B cell (primary cell): ENCODE measurements at regions not wholly inside any gene's neighbourhood (a gene's known extent, or its start where the extent isn't known, plus 50 kb on each side); places are given as distances from the start of the nearest gene placed in this dataset.

ENCODE experiments used
- ATAC-seq: fragments of 200-7000 bp; cut with Tn5 transposase; one replicate; pipeline ENCODE4 v1.10.0; 2021; ENCODE audit warnings: low read depth, mild to moderate bottlenecking, moderate number of reproducible peaks, moderate library complexity
- CTCF ChIA-PET: fragments of 350-600 bp; sonication (Branson Sonifier 250); formaldehyde crosslinking; loops from one replicate; lab custom pipeline; 2021; ENCODE audit warnings: antibody characterized with exemption, inconsistent platforms; lab: Charles Lee
- POLR2A ChIA-PET: fragments of 350-600 bp; sonication (Branson Sonifier 250); formaldehyde crosslinking; loops from one replicate; lab custom pipeline; 2021; ENCODE audit warnings: antibody characterized with exemption; lab: Charles Lee
- DNase-seq: peaks from one replicate; pipeline ENCODE4 v3.0.0; 2013
- H2AFZ ChIP-seq: 2 replicates; pipeline ENCODE4 v1.6.1; 2012; ENCODE audit warnings: mild to moderate bottlenecking, low read depth, low read length; ENCODE audit not compliant: insufficient read depth, poor library complexity, severe bottlenecking
- H3K27ac ChIP-seq, 2 donors: 1 replicate in 1 of 2; 2 replicates in 1 of 2; pipeline ENCODE4 v1.5.1; 2012 to 2013; ENCODE audit warnings: low read length in 2 of 2, mild to moderate bottlenecking in 2 of 2, moderate library complexity in 1 of 2
- H3K27me3 ChIP-seq, 4 experiments: fragments of 200-600 bp in 1 of 4; sonication (generic) in 1 of 4; replicated peaks in 1 of 4; 1 replicate in 2 of 4; 2 replicates in 2 of 4; pipeline versions ENCODE4 v1.6.1 to v1.7.0; 2013 to 2016; ENCODE audit warnings: low read length in 3 of 4, mild to moderate bottlenecking in 2 of 4, mixed read lengths in 1 of 4, moderate library complexity in 1 of 4; ENCODE audit not compliant: insufficient read depth in 4 of 4, control insufficient read depth in 3 of 4; ENCODE audit errors: control extremely low read depth in 1 of 4
- H3K36me3 ChIP-seq, 2 experiments: replicated peaks in 1 of 2; 1 replicate in 1 of 2; 2 replicates in 1 of 2; pipeline versions ENCODE4 v1.6.1 to v1.7.1; 2013; ENCODE audit warnings: low read length in 1 of 2; ENCODE audit not compliant: insufficient read depth in 2 of 2, control insufficient read depth in 1 of 2; ENCODE audit errors: control extremely low read depth in 1 of 2, extremely low read depth in 1 of 2
- H3K4me1 ChIP-seq, 2 donors: fragments of 200-600 bp in 1 of 2; sonication (generic) in 1 of 2; 1 replicate in 1 of 2; 2 replicates in 1 of 2; pipeline versions ENCODE4 v1.5.1 to v1.6.1; 2013 to 2017; ENCODE audit warnings: low read length in 2 of 2; ENCODE audit not compliant: control insufficient read depth in 2 of 2, insufficient read depth in 2 of 2
- H3K4me2 ChIP-seq: replicated peaks from 2 replicates; pipeline ENCODE3; 2012; ENCODE audit warnings: mild to moderate bottlenecking, low read depth, low read length; ENCODE audit not compliant: poor library complexity, severe bottlenecking
- H3K4me3 ChIP-seq, 5 experiments: fragments of 200-600 bp in 1 of 5; sonication (generic) in 1 of 5; 1 replicate in 3 of 5; 2 replicates in 2 of 5; pipeline versions ENCODE4 v1.5.1 to v1.7.0; 2011 to 2016; ENCODE audit warnings: low read length in 4 of 5, mild to moderate bottlenecking in 4 of 5, low read depth in 2 of 5, control low read depth in 1 of 5, moderate library complexity in 1 of 5; ENCODE audit not compliant: insufficient read depth in 1 of 5; ENCODE audit errors: control extremely low read depth in 1 of 5, extremely low read depth in 1 of 5
- H3K79me2 ChIP-seq: fragments of 200-600 bp; sonication (generic); one replicate; pipeline ENCODE4 v1.6.0; 2016; ENCODE audit warnings: low read length; ENCODE audit not compliant: control insufficient read depth, insufficient read depth
- H3K9ac ChIP-seq: fragments of 200-600 bp; sonication (generic); 2 replicates; pipeline ENCODE4 v1.6.1; 2017; ENCODE audit warnings: mild to moderate bottlenecking, low read length, moderate library complexity
- H3K9me3 ChIP-seq, 3 donors: one replicate each; pipeline versions ENCODE4 v1.6.1 to v1.7.1; 2013; ENCODE audit warnings: low read length in 2 of 3; ENCODE audit not compliant: control insufficient read depth in 2 of 3, insufficient read depth in 1 of 3; ENCODE audit errors: control extremely low read depth in 1 of 3
- H4K20me1 ChIP-seq: 2 replicates; pipeline ENCODE4 v1.6.0; 2012; ENCODE audit warnings: mild to moderate bottlenecking, low read length; ENCODE audit not compliant: insufficient read depth, control insufficient read depth, poor library complexity, severe bottlenecking
- H3K27ac Mint-ChIP-seq: one replicate; pipeline ENCODE4 v1.8.0; 2021; ENCODE audit warnings: mixed read lengths
- H3K27me3 Mint-ChIP-seq: one replicate; pipeline ENCODE4 v1.8.0; 2021; ENCODE audit warnings: mixed read lengths
- H3K4me1 Mint-ChIP-seq: one replicate; pipeline ENCODE4 v1.8.0; 2021; ENCODE audit warnings: mixed read lengths
- H3K4me3 Mint-ChIP-seq: one replicate; pipeline ENCODE4 v1.8.0; 2021; ENCODE audit warnings: mixed read lengths
- H3K9me3 Mint-ChIP-seq: one replicate; pipeline ENCODE4 v1.8.0; 2022; ENCODE audit warnings: mixed read lengths; ENCODE audit not compliant: insufficient read depth
- CTCF ChIP-seq: fragments of 200-600 bp; IDR thresholded peaks from one replicate; pipeline ENCODE4 v1.8.0; 2022; ENCODE audit warnings: antibody characterized with exemption, mild to moderate bottlenecking
- EZH2 ChIP-seq: IDR thresholded peaks from 2 replicates; pipeline ENCODE4 v1.6.1; 2012; ENCODE audit warnings: borderline replicate concordance, low read depth, mild to moderate bottlenecking, moderate library complexity, low read length; ENCODE audit not compliant: insufficient read depth, poor library complexity, severe bottlenecking
- WGBS: methylation state at CpG from one replicate; pipeline ENCODE4 v1.1.5; 2013; ENCODE audit warnings: missing lambda C conversion rate; ENCODE audit not compliant: insufficient coverage; 5-methylcytosine and 5-hydroxymethylcytosine counted together
- intact Hi-C: fragments of 100-400 bp; cut with micrococcal nuclease; formaldehyde crosslinking; loops from one replicate; pipeline ENCODE4 v1.10.0; 2022

DNA sequence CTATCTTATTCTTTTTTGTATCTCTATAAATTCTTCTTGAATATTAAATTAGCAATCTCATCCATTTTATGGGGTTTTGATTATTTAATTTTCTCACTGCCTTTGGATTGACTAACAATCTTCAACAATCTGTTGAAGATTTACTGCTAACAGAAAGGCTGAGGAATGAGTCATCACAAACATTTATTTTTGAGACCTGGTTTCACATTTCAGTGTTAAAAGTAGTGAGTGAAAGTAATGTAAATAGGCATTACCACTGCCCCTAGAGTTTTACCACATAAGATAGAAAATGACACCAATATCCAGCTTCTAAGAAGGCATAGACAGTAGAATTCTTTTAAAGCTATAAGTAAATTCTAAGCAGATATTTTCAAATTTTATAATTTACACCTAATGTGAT is 472.8 kb downstream of the OLFM4 start:
- POLR2A ChIA-PET = no interaction called here
- H3K4me2 ChIP-seq = no peak overlapping the region
- H3K36me3 ChIP-seq = no peaks in the 10 kb centered on the region
- Mint-ChIP-seq H3K4me1 (no peaks in the 10 kb centered on the region), H3K4me3 (no peak overlapping the region), H3K27me3 (no peaks in the 10 kb centered on the region), H3K27ac (no peak overlapping the region), H3K9me3 (no peaks in the 10 kb centered on the region)
- no peak for TF ChIP-seq EZH2
- TF ChIP-seq CTCF = no peak
- H3K27ac ChIP-seq = no peak overlapping the region
- H4K20me1 ChIP-seq = no peaks in the 10 kb centered on the region
- no peak overlapping the region for H2AFZ ChIP-seq
- CTCF ChIA-PET = no interaction called here
- H3K4me1 ChIP-seq = no peaks in the 10 kb centered on the region
- no peak overlapping the region for H3K4me3 ChIP-seq
- ATAC-seq = no peak
- H3K9me3 ChIP-seq = peaks cover 0 to 5% (median 0%) of the 10 kb centered on the region in 3 donors
- no peaks in the 10 kb centered on the region for H3K79me2 ChIP-seq
- intact Hi-C loops = no loop called here
- H3K9ac ChIP-seq = no peak overlapping the region
- H3K27me3 ChIP-seq = no peaks in the 10 kb centered on the region
- DNase-seq = no peak

- Mint-ChIP-seq H3K4me3 (no peak overlapping the region), H3K27ac (no peak overlapping the region), H3K9me3 (no peaks in the 10 kb centered on the region), H3K27me3 (no peaks in the 10 kb centered on the region), H3K4me1 (no peaks in the 10 kb centered on the region)
- no peaks in the 10 kb centered on the region for H3K27me3 ChIP-seq
- WGBS = 83% methylated on average over 3 of the region's 4 CpGs
- H3K9ac ChIP-seq = no peak overlapping the region
- no peak for DNase-seq
- no peak for TF ChIP-seq CTCF
- TF ChIP-seq EZH2 = no peak
- no peak overlapping the region for H3K4me3 ChIP-seq
- no peak overlapping the region for H2AFZ ChIP-seq
- no peak overlapping the region for H3K27ac ChIP-seq
- H3K4me1 ChIP-seq = no peaks in the 10 kb centered on the region
- no peak for ATAC-seq
- CTCF ChIA-PET = no interaction called here
- no peaks in the 10 kb centered on the region for H4K20me1 ChIP-seq
- H3K4me2 ChIP-seq = no peak overlapping the region
- no peaks in the 10 kb centered on the region for H3K79me2 ChIP-seq
- H3K36me3 ChIP-seq = no peaks in the 10 kb centered on the region
- intact Hi-C loops = no loop called here
- POLR2A ChIA-PET = no interaction called here
- H3K9me3 ChIP-seq = peaks cover 0 to 5% (median 0%) of the 10 kb centered on the region in 3 donors
Observed at GRCh38 chr13:53507741-53508140, 479.1 kb downstream of the OLFM4 start.
